GM13977 (cell line): ENCODE measurements at regions not wholly inside any gene's neighbourhood (a gene's known extent, or its start where the extent isn't known, plus 50 kb on each side); places are given as distances from the start of the nearest gene placed in this dataset.

ENCODE experiments used
- DNase-seq: peaks from one replicate; pipeline ENCODE4 v3.0.0; 2012; ENCODE audit warnings: low spot score
- in situ Hi-C: fragments of 300-500 bp; cut with MboI; formaldehyde crosslinking; loops from one replicate; pipeline ENCODE4 v1.12.0; 2022; ENCODE audit warnings: low sequenced_read_pairs, low pct_unique_long_range_greater_than_20kb, mixed read lengths, inconsistent platforms; ENCODE audit not compliant: unreplicated experiment
- TF ChIP-seq, protein P1 (sequence below): IDR thresholded peaks from 2 replicates; pipeline ENCODE4 v1.5.1; 2012; ENCODE audit warnings: mild to moderate bottlenecking, control low read depth; ENCODE audit not compliant: insufficient read depth; ENCODE audit errors: extremely low read depth, missing control alignments

DNA sequence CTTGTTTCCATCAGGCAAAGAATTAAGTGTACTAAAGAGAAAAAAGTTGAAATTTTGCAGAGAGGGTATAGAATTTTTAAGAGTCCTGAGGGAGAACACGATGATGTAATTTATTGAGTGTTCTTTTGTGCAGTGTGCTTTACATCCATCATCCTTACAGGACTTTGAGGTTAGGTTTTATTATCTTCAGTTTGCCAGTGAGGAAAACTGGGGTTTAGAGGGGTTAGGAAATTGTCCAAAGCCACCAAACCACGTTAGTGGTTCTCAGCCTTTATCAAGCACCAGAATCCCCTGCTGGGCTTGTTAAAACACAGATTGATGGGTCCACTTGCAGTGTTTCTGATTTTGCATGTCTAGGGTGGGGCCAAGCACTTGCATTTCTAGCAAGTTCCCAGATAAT lies 277.5 kb downstream of the KCNS3 start:
- in situ Hi-C loops = loop anchor here (25.0 kb wide), 1 partner anchor 294 kb away; no protein-coding TSS in a partner anchor
- DNase-seq = no peak

DNA sequence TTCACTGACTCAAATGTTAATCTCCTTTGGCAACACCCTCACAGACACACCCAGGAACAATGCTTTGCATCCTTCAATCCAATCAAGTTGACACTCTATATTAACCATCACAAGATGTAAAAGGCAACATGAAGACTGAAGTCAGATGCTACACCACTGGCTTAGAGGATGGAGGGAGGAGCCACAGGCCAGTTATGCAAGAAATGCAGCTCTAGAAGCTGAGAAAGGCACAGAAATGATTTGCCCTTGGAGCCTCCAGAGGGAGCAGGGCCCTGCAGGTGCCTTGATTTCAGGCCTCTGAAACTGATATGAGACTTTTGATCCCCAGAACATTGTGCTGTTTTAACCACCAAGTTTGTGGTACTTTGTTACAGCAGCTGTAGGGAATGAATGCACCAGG lies 276.3 kb downstream of the KCNS3 start:
- TF ChIP-seq, protein P1, sequence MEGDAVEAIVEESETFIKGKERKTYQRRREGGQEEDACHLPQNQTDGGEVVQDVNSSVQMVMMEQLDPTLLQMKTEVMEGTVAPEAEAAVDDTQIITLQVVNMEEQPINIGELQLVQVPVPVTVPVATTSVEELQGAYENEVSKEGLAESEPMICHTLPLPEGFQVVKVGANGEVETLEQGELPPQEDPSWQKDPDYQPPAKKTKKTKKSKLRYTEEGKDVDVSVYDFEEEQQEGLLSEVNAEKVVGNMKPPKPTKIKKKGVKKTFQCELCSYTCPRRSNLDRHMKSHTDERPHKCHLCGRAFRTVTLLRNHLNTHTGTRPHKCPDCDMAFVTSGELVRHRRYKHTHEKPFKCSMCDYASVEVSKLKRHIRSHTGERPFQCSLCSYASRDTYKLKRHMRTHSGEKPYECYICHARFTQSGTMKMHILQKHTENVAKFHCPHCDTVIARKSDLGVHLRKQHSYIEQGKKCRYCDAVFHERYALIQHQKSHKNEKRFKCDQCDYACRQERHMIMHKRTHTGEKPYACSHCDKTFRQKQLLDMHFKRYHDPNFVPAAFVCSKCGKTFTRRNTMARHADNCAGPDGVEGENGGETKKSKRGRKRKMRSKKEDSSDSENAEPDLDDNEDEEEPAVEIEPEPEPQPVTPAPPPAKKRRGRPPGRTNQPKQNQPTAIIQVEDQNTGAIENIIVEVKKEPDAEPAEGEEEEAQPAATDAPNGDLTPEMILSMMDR = no peak
- no peak for DNase-seq
- in situ Hi-C loops = loop anchor here (25.0 kb wide), 1 partner anchor 293 kb away; no protein-coding TSS in a partner anchor

More for the DNA sequence above, 277.5 kb downstream of the KCNS3 start:
- TF ChIP-seq, protein P1 = no peak

DNA sequence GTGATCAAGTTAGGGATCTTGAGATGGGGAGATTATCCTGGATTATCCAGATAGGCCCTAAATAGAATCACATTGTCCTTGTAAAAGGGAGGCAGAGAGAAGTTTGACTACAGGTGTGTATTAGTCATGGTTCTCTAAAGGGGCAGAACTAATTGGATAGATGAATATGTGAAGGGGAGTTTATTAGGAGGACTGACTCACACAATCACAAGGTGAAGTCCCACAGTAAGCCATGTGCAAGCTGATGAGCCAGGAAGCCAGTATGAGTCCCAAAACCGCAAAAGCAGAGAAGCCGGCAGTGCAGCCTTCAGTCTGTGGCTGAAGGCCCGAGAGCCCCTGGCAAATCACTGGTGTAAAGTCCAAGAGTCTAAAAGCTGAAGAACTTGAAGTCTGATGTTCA lies 275.8 kb downstream of the KCNS3 start:
- in situ Hi-C loops = loop anchor here (25.0 kb wide), 1 partner anchor 292 kb away; no protein-coding TSS in a partner anchor
- DNase-seq = no peak
- TF ChIP-seq, protein P1 = no peak

DNA sequence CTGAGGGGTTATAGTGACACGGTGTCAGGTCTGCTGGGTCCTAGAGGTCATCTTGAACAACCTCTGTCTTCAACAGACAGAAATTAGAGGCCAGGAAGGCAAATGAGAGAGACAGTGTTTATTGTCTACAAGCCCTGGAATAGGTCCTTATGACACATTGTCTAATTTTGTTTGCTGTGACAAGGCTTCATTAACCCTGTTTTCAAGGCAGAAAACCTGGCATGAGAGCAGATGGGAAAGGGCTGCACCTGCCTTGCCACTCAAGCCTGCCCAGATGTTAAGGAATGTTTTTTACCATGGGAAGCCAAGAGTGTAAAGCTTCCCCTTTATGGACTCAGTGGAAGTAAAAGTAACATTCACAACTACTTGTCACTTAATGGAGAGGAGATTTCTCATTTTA lies 275.3 kb downstream of the KCNS3 start:
- no peak for DNase-seq

DNA sequence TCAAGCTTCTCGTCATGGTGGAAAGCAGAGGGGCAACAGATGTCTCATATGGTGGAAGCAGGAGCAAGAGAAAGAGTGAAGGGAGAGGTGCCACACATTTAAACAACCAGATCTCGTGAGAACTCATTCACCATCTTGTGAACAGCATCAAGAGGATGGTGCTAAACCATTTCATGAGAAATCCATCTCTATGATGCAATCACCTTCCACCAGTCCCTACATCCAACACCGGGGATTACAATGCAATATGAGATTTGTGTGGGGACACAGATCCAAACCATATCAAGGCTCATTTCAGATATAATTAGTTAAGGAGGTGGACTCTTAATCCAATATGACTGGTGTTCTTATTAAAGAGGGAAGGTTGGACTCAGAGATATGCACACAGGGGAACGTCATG lies 272.8 kb downstream of the KCNS3 start:
- in situ Hi-C loops = loop anchor here (25.0 kb wide), 1 partner anchor 289 kb away; no protein-coding TSS in a partner anchor
- TF ChIP-seq, protein P1 = no peak
- no peak for DNase-seq

More for the DNA sequence above, 275.3 kb downstream of the KCNS3 start:
- in situ Hi-C loops = loop anchor here (25.0 kb wide), 1 partner anchor 291 kb away; no protein-coding TSS in a partner anchor
- TF ChIP-seq, protein P1 = no peak

DNA sequence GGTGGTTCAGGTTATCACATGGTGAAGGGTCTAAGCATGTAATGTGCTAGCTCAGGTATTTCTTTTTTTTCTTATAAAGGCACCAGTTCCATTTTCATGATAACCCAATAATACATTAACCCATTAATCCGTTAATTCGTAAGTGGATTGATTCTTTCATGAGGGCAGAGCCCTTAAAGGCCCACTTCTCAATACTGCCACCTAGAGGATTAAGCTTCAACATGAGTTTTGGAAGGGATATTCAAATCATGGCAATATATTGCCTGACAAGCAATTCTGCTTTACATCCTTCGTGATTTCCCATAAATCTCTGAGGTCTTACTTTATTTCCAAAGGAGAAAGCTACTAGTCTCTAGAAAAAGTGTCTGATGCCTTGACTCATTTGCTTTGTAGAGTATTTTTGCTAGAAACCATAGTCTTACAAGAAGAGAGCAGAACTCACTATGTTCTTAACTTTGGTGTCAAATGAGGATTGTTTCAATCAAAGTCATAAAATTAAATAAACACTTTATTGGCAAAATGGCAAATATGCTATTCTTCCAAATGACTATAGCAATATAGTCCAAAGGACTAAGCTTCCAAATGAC lies 271.3 kb downstream of the KCNS3 start:
- peak; percentile 39 for DNase-seq
- in situ Hi-C loops = loop anchor here (25.0 kb wide), 1 partner anchor 287 kb away; no protein-coding TSS in a partner anchor
- TF ChIP-seq, protein P1 = peak; percentile 68
